ENCODE measurements at regions not wholly inside any gene's neighbourhood (a gene's known extent, or its start where the extent isn't known, plus 50 kb on each side); places are given as distances from the start of the nearest gene placed in this dataset.

- H3K27ac Mint-ChIP-seq = peak overlapping the region in 1 of 7 donors; percentile 28
- peaks cover 0 to 3% (median 2%) of the 10 kb centered on the region in 3 donors for H3K27me3 Mint-ChIP-seq (ENCODE audit: low read depth in 3 of 3)
- TF ChIP-seq CTCF (IDR thresholded peaks at IDR 0.05) = no peak
- no peak overlapping the region for H2AFZ ChIP-seq (ENCODE audit: insufficient read depth, low read depth, low read length, poor library complexity, severe bottlenecking)
- peaks cover 8 to 11% of the 10 kb centered on the region in 2 donors for H3K4me1 ChIP-seq (ENCODE audit: control insufficient read depth in 1 of 2, insufficient read depth in 2 of 2, low read length in 2 of 2)
- no peak overlapping the region for H3K4me3 Mint-ChIP-seq
- no peaks in the 10 kb centered on the region for H3K27me3 ChIP-seq (ENCODE audit: control insufficient read depth in 2 of 2, insufficient read depth in 2 of 2, low read length in 2 of 2)
- no peaks in the 10 kb centered on the region for H3K36me3 Mint-ChIP-seq
- peak; percentile 47 to 71 (median 60) for DNase-seq
- no peaks in the 10 kb centered on the region for H3K36me3 ChIP-seq (replicated peaks in 1 of 2; ENCODE audit: control insufficient read depth in 1 of 2, insufficient read depth in 2 of 2, low read length in 2 of 2)
- 0% methylated on average over 3 of the region's 9 CpGs for WGBS (ENCODE audit: insufficient coverage)
- H3K9ac ChIP-seq (ENCODE audit: insufficient read depth, low read length, poor library complexity, severe bottlenecking) = no peak overlapping the region
- no peaks in the 10 kb centered on the region for H4K20me1 ChIP-seq (ENCODE audit: insufficient read depth, low read length)
- H3K9me3 ChIP-seq (replicated peaks in 1 of 2; ENCODE audit: control insufficient read depth in 1 of 2, insufficient read depth in 1 of 2, low read length in 2 of 2) = no peaks in the 10 kb centered on the region
- H3K79me2 ChIP-seq (ENCODE audit: insufficient read depth, low read length) = no peaks in the 10 kb centered on the region
- no peak overlapping the region for H3K27ac ChIP-seq (ENCODE audit: low read depth in 1 of 2, low read length in 2 of 2)
- H3K4me2 ChIP-seq (replicated peaks; ENCODE audit: extremely low read depth, low read length, poor library complexity, severe bottlenecking) = no peak overlapping the region
- no peak overlapping the region for H3K4me3 ChIP-seq (replicated peaks in 1 of 3; ENCODE audit: low read depth in 2 of 3, low read length in 3 of 3)
- H3K4me1 Mint-ChIP-seq = peaks cover 16% of the 10 kb centered on the region
- H3K9me3 Mint-ChIP-seq = no peaks in the 10 kb centered on the region
- intact Hi-C loops (cut with micrococcal nuclease) = no loop called here
These were observed 115.1 kb upstream of the DAP start for GRCh38 chr5:10876006-10876744.

GRCh38 chr5:10875201-10875768, 114.3 kb upstream of the DAP start:
- Mint-ChIP-seq H3K4me1 (peaks cover 16% of the 10 kb centered on the region), H3K36me3 (no peaks in the 10 kb centered on the region), H3K27me3 (ENCODE audit: low read depth in 3 of 3) (peaks cover 0 to 5% (median 3%) of the 10 kb centered on the region in 3 donors), H3K4me3 (no peak overlapping the region), H3K27ac (no peak overlapping the region), H3K9me3 (no peaks in the 10 kb centered on the region)
- DNase-seq = no peak
- intact Hi-C loops (cut with micrococcal nuclease) = no loop called here
- Histone ChIP-seq H3K36me3 (replicated peaks in 1 of 2; ENCODE audit: control insufficient read depth in 1 of 2, insufficient read depth in 2 of 2, low read length in 2 of 2) (no peaks in the 10 kb centered on the region), H3K4me3 (replicated peaks in 1 of 3; ENCODE audit: low read depth in 2 of 3, low read length in 3 of 3) (no peak overlapping the region), H3K4me2 (replicated peaks; ENCODE audit: extremely low read depth, low read length, poor library complexity, severe bottlenecking) (no peak overlapping the region), H2AFZ (ENCODE audit: insufficient read depth, low read depth, low read length, poor library complexity, severe bottlenecking) (no peak overlapping the region), H3K9ac (ENCODE audit: insufficient read depth, low read length, poor library complexity, severe bottlenecking) (no peak overlapping the region), H3K9me3 (replicated peaks in 1 of 2; ENCODE audit: control insufficient read depth in 1 of 2, insufficient read depth in 1 of 2, low read length in 2 of 2) (no peaks in the 10 kb centered on the region), H3K4me1 (ENCODE audit: control insufficient read depth in 1 of 2, insufficient read depth in 2 of 2, low read length in 2 of 2) (peaks cover 8 to 11% of the 10 kb centered on the region in 2 donors), H3K79me2 (ENCODE audit: insufficient read depth, low read length) (no peaks in the 10 kb centered on the region), H3K27ac (ENCODE audit: low read depth in 1 of 2, low read length in 2 of 2) (no peak overlapping the region), H3K27me3 (ENCODE audit: control insufficient read depth in 2 of 2, insufficient read depth in 2 of 2, low read length in 2 of 2) (no peaks in the 10 kb centered on the region), H4K20me1 (ENCODE audit: insufficient read depth, low read length) (no peaks in the 10 kb centered on the region)
- no peak for TF ChIP-seq CTCF (IDR thresholded peaks at IDR 0.05)
- 93% methylated on average over 6 of the region's 10 CpGs for WGBS (ENCODE audit: insufficient coverage)

Measured in CD14-positive monocyte (primary cell).